Neural progenitor cell (in vitro differentiated cells): ENCODE measurements at regions not wholly inside any gene's neighbourhood (a gene's known extent, or its start where the extent isn't known, plus 50 kb on each side); places are given as distances from the start of the nearest gene placed in this dataset.
"Not testable (repeated sequence)": the region's sequence is repeated elsewhere in the genome, so short reads cannot be mapped to it uniquely, and the experiment has no call there.

ENCODE experiments used
- DNase-seq: peaks from one replicate; pipeline ENCODE4 v3.0.0-alpha.2; 2016; ENCODE audit warnings: low spot score
- H2AFZ ChIP-seq: fragments of 200-600 bp; sonication (generic); replicated peaks from 2 replicates; pipeline ENCODE4 v1.6.1; 2016; ENCODE audit warnings: antibody characterized with exemption
- H3F3A ChIP-seq: fragments of 200-600 bp; sonication (generic); 2 replicates; pipeline ENCODE4 v1.6.1; 2016; ENCODE audit warnings: antibody characterized with exemption, low read depth
- H3K27ac ChIP-seq: fragments of 200-600 bp; sonication (generic); 2 replicates; pipeline ENCODE4 v1.5.1; 2016; ENCODE audit warnings: mild to moderate bottlenecking
- H3K27me3 ChIP-seq: fragments of 200-600 bp; sonication (generic); 2 replicates; pipeline ENCODE4 v1.6.1; 2016; ENCODE audit warnings: mild to moderate bottlenecking, moderate library complexity
- H3K36me3 ChIP-seq: fragments of 200-600 bp; sonication (generic); 2 replicates; pipeline ENCODE4 v1.5.1; 2016
- H3K4me1 ChIP-seq: fragments of 200-600 bp; sonication (generic); 2 replicates; pipeline ENCODE4 v1.6.1; 2016; ENCODE audit warnings: mixed run types
- H3K4me2 ChIP-seq: fragments of 200-600 bp; sonication (generic); 2 replicates; pipeline ENCODE4 v1.6.1; 2016
- H3K4me3 ChIP-seq: fragments of 200-600 bp; sonication (generic); 2 replicates; pipeline ENCODE4 v1.5.1; 2016
- H3K79me2 ChIP-seq: fragments of 200-600 bp; sonication (generic); 2 replicates; pipeline ENCODE4 v1.6.1; 2016; ENCODE audit warnings: low read depth
- H3K9ac ChIP-seq: fragments of 200-600 bp; sonication (generic); 2 replicates; pipeline ENCODE4 v1.6.1; 2016
- H3K9me3 ChIP-seq: fragments of 200-600 bp; sonication (generic); 2 replicates; pipeline ENCODE4 v1.5.1; 2016; ENCODE audit warnings: low read depth
- H4K20me1 ChIP-seq: fragments of 200-600 bp; sonication (generic); 2 replicates; pipeline ENCODE4 v1.6.1; 2016; ENCODE audit warnings: low read depth
- H3K27ac Mint-ChIP-seq: 3 replicates; pipeline ENCODE4 v1.8.0; 2021; ENCODE audit warnings: mixed read lengths
- H3K27me3 Mint-ChIP-seq: 2 replicates; pipeline ENCODE4 v1.8.0; 2022; ENCODE audit warnings: low read depth, mild to moderate bottlenecking, inconsistent platforms, moderate library complexity, mixed read lengths; ENCODE audit not compliant: insufficient read depth
- H3K36me3 Mint-ChIP-seq: 3 replicates; pipeline ENCODE4 v1.8.0; 2021; ENCODE audit warnings: mixed read lengths
- H3K4me1 Mint-ChIP-seq: 3 replicates; pipeline ENCODE4 v1.8.0; 2021; ENCODE audit warnings: mixed read lengths
- H3K4me3 Mint-ChIP-seq: 3 replicates; pipeline ENCODE4 v1.8.0; 2021; ENCODE audit warnings: mild to moderate bottlenecking, moderate library complexity, mixed read lengths
- H3K9me3 Mint-ChIP-seq: 3 replicates; pipeline ENCODE4 v1.8.0; 2020; ENCODE audit warnings: mixed read lengths
- EZH2 ChIP-seq: fragments of 200-600 bp; sonication (generic); IDR thresholded peaks from 2 replicates; pipeline ENCODE4 v1.6.1; 2017; ENCODE audit warnings: antibody characterized with exemption, mild to moderate bottlenecking, moderate library complexity
- EZH2phosphoT487 ChIP-seq: fragments of 200-600 bp; sonication (generic); IDR thresholded peaks from 2 replicates; pipeline ENCODE4 v1.6.1; 2017; ENCODE audit warnings: antibody characterized with exemption
- TF ChIP-seq, protein P1 (sequence below): fragments of 200-600 bp; sonication (generic); IDR thresholded peaks from 2 replicates; pipeline ENCODE4 v1.5.1; 2017; ENCODE audit warnings: antibody characterized with exemption, mild to moderate bottlenecking

DNA sequence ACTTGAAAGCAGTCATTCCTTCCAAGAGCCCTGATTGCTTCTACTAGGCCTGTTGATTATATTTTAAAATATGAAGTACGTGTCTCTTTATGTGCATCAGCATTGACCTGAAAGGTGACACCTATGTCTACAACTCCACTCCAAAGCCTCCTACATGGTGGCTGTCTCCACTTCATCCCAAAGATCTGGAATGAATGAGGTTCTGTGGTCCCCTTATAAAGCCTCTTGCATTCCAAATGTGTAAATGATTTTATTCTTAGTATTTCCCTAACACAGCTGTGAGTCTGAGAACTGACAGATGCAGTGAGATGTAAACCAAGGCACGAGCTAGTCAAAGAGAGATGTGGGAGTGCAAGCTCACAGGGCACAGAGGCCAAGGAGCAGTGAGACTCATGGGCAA lies 176.0 kb upstream of the SVIL start:
- Histone ChIP-seq H2AFZ (no peak overlapping the region), H3K79me2 (no peaks in the 10 kb centered on the region), H3K9me3 (no peaks in the 10 kb centered on the region), H3K4me3 (no peak overlapping the region), H3K4me1 (no peaks in the 10 kb centered on the region), H3K27me3 (no peaks in the 10 kb centered on the region), H3K9ac (no peak overlapping the region), H3F3A (no peaks in the 10 kb centered on the region), H4K20me1 (no peaks in the 10 kb centered on the region), H3K4me2 (no peak overlapping the region), H3K36me3 (no peaks in the 10 kb centered on the region), H3K27ac (no peak overlapping the region)
- TF ChIP-seq, protein P1, sequence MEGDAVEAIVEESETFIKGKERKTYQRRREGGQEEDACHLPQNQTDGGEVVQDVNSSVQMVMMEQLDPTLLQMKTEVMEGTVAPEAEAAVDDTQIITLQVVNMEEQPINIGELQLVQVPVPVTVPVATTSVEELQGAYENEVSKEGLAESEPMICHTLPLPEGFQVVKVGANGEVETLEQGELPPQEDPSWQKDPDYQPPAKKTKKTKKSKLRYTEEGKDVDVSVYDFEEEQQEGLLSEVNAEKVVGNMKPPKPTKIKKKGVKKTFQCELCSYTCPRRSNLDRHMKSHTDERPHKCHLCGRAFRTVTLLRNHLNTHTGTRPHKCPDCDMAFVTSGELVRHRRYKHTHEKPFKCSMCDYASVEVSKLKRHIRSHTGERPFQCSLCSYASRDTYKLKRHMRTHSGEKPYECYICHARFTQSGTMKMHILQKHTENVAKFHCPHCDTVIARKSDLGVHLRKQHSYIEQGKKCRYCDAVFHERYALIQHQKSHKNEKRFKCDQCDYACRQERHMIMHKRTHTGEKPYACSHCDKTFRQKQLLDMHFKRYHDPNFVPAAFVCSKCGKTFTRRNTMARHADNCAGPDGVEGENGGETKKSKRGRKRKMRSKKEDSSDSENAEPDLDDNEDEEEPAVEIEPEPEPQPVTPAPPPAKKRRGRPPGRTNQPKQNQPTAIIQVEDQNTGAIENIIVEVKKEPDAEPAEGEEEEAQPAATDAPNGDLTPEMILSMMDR, result no peak
- TF ChIP-seq EZH2phosphoT487, result no peak
- no peak for TF ChIP-seq EZH2
- H3K4me3 Mint-ChIP-seq, result no peak overlapping the region
- DNase-seq, result no peak
- no peaks in the 10 kb centered on the region for H3K9me3 Mint-ChIP-seq
- peaks cover 3% of the 10 kb centered on the region for H3K27me3 Mint-ChIP-seq
- H3K27ac Mint-ChIP-seq, result no peak overlapping the region
- H3K36me3 Mint-ChIP-seq, result no peaks in the 10 kb centered on the region
- H3K4me1 Mint-ChIP-seq, result peaks cover 7% of the 10 kb centered on the region

DNA sequence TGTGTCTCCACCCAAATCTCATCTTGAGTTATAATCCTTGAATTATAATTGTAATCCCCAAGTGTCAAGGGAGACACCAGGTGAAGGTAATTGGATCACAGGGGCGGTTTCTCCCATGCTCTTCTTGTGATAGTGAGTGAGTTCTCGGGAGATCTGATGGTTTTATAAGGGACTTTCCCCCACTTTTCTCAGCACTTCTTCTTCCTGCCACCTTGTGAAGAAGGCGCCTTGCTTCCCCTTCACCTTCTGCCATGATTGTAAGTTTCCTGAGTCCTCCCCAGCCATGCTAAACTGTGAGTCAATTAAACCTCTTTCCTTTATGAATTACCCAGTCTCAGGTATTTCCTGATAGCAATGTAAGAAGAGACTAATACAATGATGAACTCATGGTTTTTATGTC lies 175.5 kb upstream of the SVIL start:
- not testable (repeated sequence) for H3K36me3 Mint-ChIP-seq, H3K4me3 ChIP-seq, H3K27me3 Mint-ChIP-seq, H3K9ac ChIP-seq, H4K20me1 ChIP-seq, H2AFZ ChIP-seq, H3K9me3 ChIP-seq, H3K4me1 ChIP-seq, H3K4me3 Mint-ChIP-seq, H3K4me2 ChIP-seq, H3K27ac Mint-ChIP-seq, H3K27me3 ChIP-seq, H3K27ac ChIP-seq, H3K4me1 Mint-ChIP-seq, H3F3A ChIP-seq, H3K9me3 Mint-ChIP-seq, DNase-seq, H3K79me2 ChIP-seq, H3K36me3 ChIP-seq

DNA sequence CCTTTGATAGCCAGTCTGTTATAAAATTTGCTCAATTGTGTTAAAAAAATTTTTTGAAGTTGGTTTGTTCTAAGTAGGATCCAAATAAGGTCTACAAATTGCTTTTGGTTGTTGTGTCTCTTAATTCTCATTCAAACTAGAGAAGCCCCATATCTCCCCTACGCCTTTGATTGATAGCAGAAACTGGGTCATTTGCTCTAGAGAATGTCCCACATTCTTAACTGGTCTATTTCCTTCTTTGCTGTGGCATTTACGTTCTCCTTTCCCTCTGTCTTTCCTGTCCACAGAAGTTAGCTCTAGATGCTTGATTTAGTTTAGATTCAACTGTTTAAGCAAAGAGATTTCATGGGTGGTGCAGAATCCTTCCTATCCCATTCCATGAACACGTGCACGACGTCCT lies 174.6 kb upstream of the SVIL start:
- no peaks in the 10 kb centered on the region for H4K20me1 ChIP-seq
- peaks cover 7% of the 10 kb centered on the region for H3K4me1 Mint-ChIP-seq
- no peaks in the 10 kb centered on the region for H3K36me3 Mint-ChIP-seq

DNA sequence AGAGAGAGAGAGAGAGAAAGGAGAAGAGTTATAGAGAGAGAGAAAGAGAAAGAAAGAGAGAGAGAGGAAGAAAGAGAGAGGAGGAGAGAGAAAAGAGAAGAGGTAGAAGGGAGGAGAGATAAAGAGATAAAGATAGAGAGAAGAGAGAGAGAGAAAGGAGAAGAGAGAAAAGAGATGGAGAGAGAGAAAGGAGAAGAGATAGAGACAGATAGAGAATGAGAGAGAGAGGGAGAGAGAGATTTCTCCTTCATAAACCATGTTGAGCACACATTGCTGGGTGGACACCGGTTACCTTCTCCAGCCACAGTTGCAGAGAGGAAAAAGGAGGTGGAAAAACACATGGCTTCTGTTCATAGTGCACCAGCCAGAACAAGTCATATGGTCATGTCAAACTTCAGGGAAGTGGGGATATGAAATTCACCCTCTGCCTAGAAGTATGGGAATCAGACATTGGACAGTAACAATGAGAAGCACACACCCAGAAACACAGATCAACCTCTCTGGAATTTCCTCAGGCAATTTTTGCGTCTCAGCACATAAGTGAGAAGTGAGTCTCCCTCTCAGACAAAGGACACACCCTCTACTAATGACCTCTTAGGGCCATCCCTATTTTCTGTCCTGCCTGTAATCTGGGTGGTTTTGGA lies 172.5 kb upstream of the SVIL start:
- peaks cover 7% of the 10 kb centered on the region for H3K4me1 Mint-ChIP-seq
- H2AFZ ChIP-seq, result no peak overlapping the region
- no peaks in the 10 kb centered on the region for H4K20me1 ChIP-seq
- H3K9me3 ChIP-seq, result no peaks in the 10 kb centered on the region
- H3K36me3 Mint-ChIP-seq, result no peaks in the 10 kb centered on the region
- H3K9me3 Mint-ChIP-seq, result no peaks in the 10 kb centered on the region
- no peaks in the 10 kb centered on the region for H3K79me2 ChIP-seq
- H3K27me3 Mint-ChIP-seq, result no peaks in the 10 kb centered on the region
- H3K4me3 Mint-ChIP-seq, result no peak overlapping the region
- no peak overlapping the region for H3K27ac Mint-ChIP-seq
- H3K9ac ChIP-seq, result no peak overlapping the region
- no peaks in the 10 kb centered on the region for H3K4me1 ChIP-seq
- no peak overlapping the region for H3K27ac ChIP-seq
- H3F3A ChIP-seq, result no peaks in the 10 kb centered on the region
- H3K4me3 ChIP-seq, result no peak overlapping the region
- TF ChIP-seq, protein P1, result no peak
- TF ChIP-seq EZH2phosphoT487 (no peak), EZH2 (no peak)
- H3K27me3 ChIP-seq, result no peaks in the 10 kb centered on the region
- no peaks in the 10 kb centered on the region for H3K36me3 ChIP-seq
- DNase-seq, result no peak
- no peak overlapping the region for H3K4me2 ChIP-seq

More for the DNA sequence above, 174.6 kb upstream of the SVIL start:
- no peaks in the 10 kb centered on the region for H3F3A ChIP-seq
- H3K27me3 ChIP-seq, result no peaks in the 10 kb centered on the region
- Mint-ChIP-seq H3K4me3 (no peak overlapping the region), H3K27ac (no peak overlapping the region), H3K9me3 (no peaks in the 10 kb centered on the region), H3K27me3 (no peaks in the 10 kb centered on the region)
- H3K36me3 ChIP-seq, result no peaks in the 10 kb centered on the region
- no peaks in the 10 kb centered on the region for H3K9me3 ChIP-seq
- H3K4me1 ChIP-seq, result no peaks in the 10 kb centered on the region
- H3K4me3 ChIP-seq, result no peak overlapping the region
- TF ChIP-seq EZH2 (no peak), EZH2phosphoT487 (no peak)
- TF ChIP-seq, protein P1, result no peak
- no peak for DNase-seq
- no peak overlapping the region for H3K27ac ChIP-seq
- H3K79me2 ChIP-seq, result no peaks in the 10 kb centered on the region
- no peak overlapping the region for H2AFZ ChIP-seq
- no peak overlapping the region for H3K9ac ChIP-seq
- H3K4me2 ChIP-seq, result no peak overlapping the region
